SK-N-MC (cell line): ENCODE measurements at regions not wholly inside any gene's neighbourhood (a gene's known extent, or its start where the extent isn't known, plus 50 kb on each side); places are given as distances from the start of the nearest gene placed in this dataset.

Experiments
- DNase-seq: peaks from one replicate; pipeline ENCODE4 v3.0.0-alpha.2; 2011; ENCODE audit warnings: low read depth, low spot score
- H3K27ac ChIP-seq: fragments of 200-600 bp; sonication (generic); 2 replicates; pipeline ENCODE4 v1.5.1; 2016; ENCODE audit warnings: mixed run types
- H3K36me3 ChIP-seq: fragments of 200-600 bp; sonication (generic); 2 replicates; pipeline ENCODE4 v1.6.1; 2017; ENCODE audit warnings: antibody characterized with exemption, low read length, mixed read lengths; ENCODE audit not compliant: insufficient read depth
- H3K4me3 ChIP-seq: fragments of 200-600 bp; sonication (generic); 2 replicates; pipeline ENCODE4 v1.5.1; 2016
- H3K9ac ChIP-seq: fragments of 200-600 bp; sonication (generic); 2 replicates; pipeline ENCODE4 v1.8.0; 2017; ENCODE audit warnings: mixed run types, mixed read lengths; ENCODE audit not compliant: insufficient read length
- H3K9me3 ChIP-seq: fragments of 200-600 bp; sonication (generic); 2 replicates; pipeline ENCODE4 v1.6.1; 2017; ENCODE audit warnings: low read depth, mild to moderate bottlenecking, antibody characterized with exemption, low read length, moderate library complexity, mixed read lengths
- EZH2 ChIP-seq: fragments of 200-600 bp; sonication (generic); IDR thresholded peaks from one replicate; pipeline ENCODE4 v1.6.1; 2017; ENCODE audit warnings: antibody characterized with exemption
- FOXP2 ChIP-seq: optimal IDR thresholded peaks from 2 replicates; pipeline ENCODE3; 2011; ENCODE audit warnings: mild to moderate bottlenecking, moderate library complexity; ENCODE audit not compliant: insufficient read depth; ENCODE audit errors: extremely low read length, control extremely low read depth
- POLR2AphosphoS5 ChIP-seq: IDR thresholded peaks from 2 replicates; pipeline ENCODE4 v1.6.1; 2012; ENCODE audit warnings: mild to moderate bottlenecking, low read depth, low read length, borderline replicate concordance

- no peaks in the 10 kb centered on the region for H3K36me3 ChIP-seq
- no peaks in the 10 kb centered on the region for H3K9me3 ChIP-seq
- H3K9ac ChIP-seq, result no peak overlapping the region
- no peak overlapping the region for H3K27ac ChIP-seq
- TF ChIP-seq POLR2AphosphoS5, result no peak
- TF ChIP-seq FOXP2, result no peak
- TF ChIP-seq EZH2, result no peak
- no peak overlapping the region for H3K4me3 ChIP-seq
- DNase-seq, result no peak
These were observed 208.9 kb upstream of the GAS1 start for GRCh38 chr9:87156247-87156646.

- H3K36me3 ChIP-seq, result no peaks in the 10 kb centered on the region
- no peak overlapping the region for H3K4me3 ChIP-seq
- DNase-seq, result no peak
- no peak overlapping the region for H3K27ac ChIP-seq
- TF ChIP-seq EZH2 (no peak), FOXP2 (no peak), POLR2AphosphoS5 (no peak)
- H3K9me3 ChIP-seq, result no peaks in the 10 kb centered on the region
- no peak overlapping the region for H3K9ac ChIP-seq
These were observed 210.2 kb upstream of the GAS1 start for GRCh38 chr9:87157366-87158031.

GRCh38 chr9:87158765-87159164, 211.5 kb upstream of the GAS1 start:
- no peak overlapping the region for H3K4me3 ChIP-seq
- no peak overlapping the region for H3K9ac ChIP-seq
- no peak overlapping the region for H3K27ac ChIP-seq
- TF ChIP-seq POLR2AphosphoS5 (no peak), EZH2 (no peak), FOXP2 (no peak)
- H3K9me3 ChIP-seq, result no peaks in the 10 kb centered on the region
- H3K36me3 ChIP-seq, result no peaks in the 10 kb centered on the region
- DNase-seq, result no peak

GRCh38 chr9:87160148-87161102, 213.1 kb upstream of the GAS1 start:
- no peak for TF ChIP-seq EZH2
- Histone ChIP-seq H3K9me3 (no peaks in the 10 kb centered on the region), H3K4me3 (no peak overlapping the region), H3K36me3 (no peaks in the 10 kb centered on the region), H3K27ac (no peak overlapping the region), H3K9ac (no peak overlapping the region)
- no peak for DNase-seq

GRCh38 chr9:87167161-87167560, 219.9 kb upstream of the GAS1 start:
- DNase-seq, result no peak
- Histone ChIP-seq H3K9ac (no peak overlapping the region), H3K36me3 (no peaks in the 10 kb centered on the region), H3K4me3 (no peak overlapping the region), H3K9me3 (no peaks in the 10 kb centered on the region), H3K27ac (no peak overlapping the region)
- TF ChIP-seq POLR2AphosphoS5, result no peak
- no peak for TF ChIP-seq FOXP2
- no peak for TF ChIP-seq EZH2

GRCh38 chr9:87167582-87167981, 220.3 kb upstream of the GAS1 start:
- H3K27ac ChIP-seq, result no peak overlapping the region
- no peaks in the 10 kb centered on the region for H3K36me3 ChIP-seq
- TF ChIP-seq EZH2, result no peak
- no peak for TF ChIP-seq POLR2AphosphoS5
- TF ChIP-seq FOXP2, result no peak
- no peaks in the 10 kb centered on the region for H3K9me3 ChIP-seq
- DNase-seq, result no peak
- H3K9ac ChIP-seq, result no peak overlapping the region
- H3K4me3 ChIP-seq, result no peak overlapping the region

GRCh38 chr9:87178302-87178701, 231.0 kb upstream of the GAS1 start:
- Histone ChIP-seq H3K9me3 (peaks cover 5% of the 10 kb centered on the region; the same call in 1 of the 2 replicates), H3K27ac (no peak overlapping the region), H3K36me3 (no peaks in the 10 kb centered on the region), H3K9ac (no peak overlapping the region), H3K4me3 (no peak overlapping the region)
- TF ChIP-seq FOXP2, result no peak
- TF ChIP-seq EZH2, result no peak
- TF ChIP-seq POLR2AphosphoS5, result no peak
- no peak for DNase-seq

GRCh38 chr9:87179553-87180340, 232.4 kb upstream of the GAS1 start:
- DNase-seq, result peak; percentile 45
- Histone ChIP-seq H3K4me3 (peak overlapping the region; percentile 15; the same call in 1 of the 2 replicates), H3K27ac (peak overlapping the region; percentile 67), H3K9ac (no peak overlapping the region), H3K9me3 (peaks cover 5% of the 10 kb centered on the region; the same call in 1 of the 2 replicates), H3K36me3 (no peaks in the 10 kb centered on the region)
- no peak for TF ChIP-seq EZH2
- no peak for TF ChIP-seq POLR2AphosphoS5
- no peak for TF ChIP-seq FOXP2
